ENCODE measurements at regions not wholly inside any gene's neighbourhood (a gene's known extent, or its start where the extent isn't known, plus 50 kb on each side); places are given as distances from the start of the nearest gene placed in this dataset.
"Not testable (repeated sequence)": the region's sequence is repeated elsewhere in the genome, so short reads cannot be mapped to it uniquely, and the experiment has no call there.

- DNase-seq (ENCODE audit: low read depth), result no peak
These were observed 377.7 kb upstream of the MAF start for GRCh38 chr16:79977940-79978836.

GRCh38 chr16:79973320-79973719 lies 372.8 kb upstream of the MAF start:
- no peak for DNase-seq (ENCODE audit: low read depth)

- DNase-seq (ENCODE audit: low read depth), result no peak
These were observed 371.6 kb upstream of the MAF start for GRCh38 chr16:79972053-79972704.

- no peak for DNase-seq (ENCODE audit: low read depth)
These were observed 370.7 kb upstream of the MAF start for GRCh38 chr16:79971237-79971572.

- no peak for DNase-seq (ENCODE audit: low read depth)
These were observed 370.2 kb upstream of the MAF start for GRCh38 chr16:79970551-79971236.

GRCh38 chr16:79970087-79970486 lies 369.6 kb upstream of the MAF start:
- DNase-seq (ENCODE audit: low read depth), result no peak

GRCh38 chr16:79969458-79969857 lies 368.9 kb upstream of the MAF start:
- DNase-seq (ENCODE audit: low read depth), result no peak

- DNase-seq (ENCODE audit: low read depth), result no peak
These were observed 365.7 kb upstream of the MAF start for GRCh38 chr16:79966226-79966625.

GRCh38 chr16:79965718-79966117 lies 365.2 kb upstream of the MAF start:
- no peak for DNase-seq (ENCODE audit: low read depth)

- DNase-seq (ENCODE audit: low read depth), result no peak
These were observed 363.6 kb upstream of the MAF start for GRCh38 chr16:79964104-79964503.

GRCh38 chr16:79962962-79963361 lies 362.4 kb upstream of the MAF start:
- no peak for DNase-seq (ENCODE audit: low read depth)

- DNase-seq (ENCODE audit: low read depth), result no peak
These were observed 358.7 kb upstream of the MAF start for GRCh38 chr16:79959226-79959625.

- no peak for DNase-seq (ENCODE audit: low read depth)
These were observed 354.6 kb upstream of the MAF start for GRCh38 chr16:79954921-79955705.

GRCh38 chr16:79950932-79951719 lies 350.6 kb upstream of the MAF start:
- no peak for DNase-seq (ENCODE audit: low read depth)

- no peak for DNase-seq (ENCODE audit: low read depth)
These were observed 348.9 kb upstream of the MAF start for GRCh38 chr16:79949417-79949816.

- DNase-seq (ENCODE audit: low read depth), result no peak
These were observed 347.2 kb upstream of the MAF start for GRCh38 chr16:79947771-79948170.

- no peak for DNase-seq (ENCODE audit: low read depth)
These were observed 345.7 kb upstream of the MAF start for GRCh38 chr16:79946252-79946651.

GRCh38 chr16:79943736-79944135 lies 343.2 kb upstream of the MAF start:
- no peak for DNase-seq (ENCODE audit: low read depth)

- no peak for DNase-seq (ENCODE audit: low read depth)
These were observed 338.0 kb upstream of the MAF start for GRCh38 chr16:79938575-79938974.

- not testable (repeated sequence) for DNase-seq (ENCODE audit: low read depth)
These were observed 337.1 kb upstream of the MAF start for GRCh38 chr16:79937671-79938070.

GRCh38 chr16:79933603-79934002 lies 333.1 kb upstream of the MAF start:
- DNase-seq (ENCODE audit: low read depth), result no peak

Measured in ELR (cell line).